A204.1 (cell line): ENCODE measurements at regions not wholly inside any gene's neighbourhood (a gene's known extent, or its start where the extent isn't known, plus 50 kb on each side); places are given as distances from the start of the nearest gene placed in this dataset.

Experiments
- FAIRE-seq: peaks from 2 replicates; lab custom pipeline; 2012; peaks lifted over from hg19 to GRCh38; lab: Jason Lieb, UNC

- FAIRE-seq: no peak
These were observed 72.3 kb upstream of the BTN3A2 start for GRCh38 chr6:26292709-26293108.

GRCh38 chr6:26294302-26294701, 70.7 kb upstream of the BTN3A2 start:
- FAIRE-seq: no peak

- FAIRE-seq: no peak
These were observed 69.1 kb upstream of the BTN3A2 start for GRCh38 chr6:26295691-26296555.

- FAIRE-seq: no peak
These were observed 68.5 kb upstream of the BTN3A2 start for GRCh38 chr6:26296556-26296856.

- FAIRE-seq: no peak
These were observed 67.9 kb upstream of the BTN3A2 start for GRCh38 chr6:26296857-26297648.

GRCh38 chr6:26299286-26300042, 65.5 kb upstream of the BTN3A2 start:
- FAIRE-seq: no peak

- FAIRE-seq: no peak
These were observed 65.0 kb upstream of the BTN3A2 start for GRCh38 chr6:26300043-26300331.

GRCh38 chr6:26300359-26300758, 64.6 kb upstream of the BTN3A2 start:
- no peak for FAIRE-seq

GRCh38 chr6:26300828-26301227, 64.2 kb upstream of the BTN3A2 start:
- FAIRE-seq: no peak

- no peak for FAIRE-seq
These were observed 63.4 kb upstream of the BTN3A2 start for GRCh38 chr6:26301638-26302037.

- FAIRE-seq: no peak
These were observed 61.9 kb upstream of the BTN3A2 start for GRCh38 chr6:26302941-26303559.

- peak; percentile 6 for FAIRE-seq
These were observed 60.7 kb upstream of the BTN3A2 start for GRCh38 chr6:26304213-26304796.

GRCh38 chr6:26304797-26305640, 60.0 kb upstream of the BTN3A2 start:
- peak; percentile 94 for FAIRE-seq

GRCh38 chr6:26305641-26305969, 59.4 kb upstream of the BTN3A2 start:
- no peak for FAIRE-seq

- no peak for FAIRE-seq
These were observed 58.8 kb upstream of the BTN3A2 start for GRCh38 chr6:26306232-26306631.

- FAIRE-seq: no peak
These were observed 57.1 kb upstream of the BTN3A2 start for GRCh38 chr6:26307850-26308249.

GRCh38 chr6:26309731-26310142, 55.3 kb upstream of the BTN3A2 start:
- no peak for FAIRE-seq

GRCh38 chr6:26311012-26311384, 54.0 kb upstream of the BTN3A2 start:
- FAIRE-seq: no peak

GRCh38 chr6:26311385-26312095, 53.5 kb upstream of the BTN3A2 start:
- no peak for FAIRE-seq

- FAIRE-seq: no peak
These were observed 52.9 kb upstream of the BTN3A2 start for GRCh38 chr6:26312096-26312463.
